H1 (cell line): ENCODE measurements at regions not wholly inside any gene's neighbourhood (a gene's known extent, or its start where the extent isn't known, plus 50 kb on each side); places are given as distances from the start of the nearest gene placed in this dataset.

ENCODE experiments used
- TF ChIP-seq, protein P1 (sequence below): fragments of 300-600 bp; sonication (generic); IDR thresholded peaks from 2 replicates; pipeline ENCODE4 v1.7.1; 2012; ENCODE audit warnings: low read length, moderate library complexity, mild to moderate bottlenecking, inconsistent platforms; ENCODE audit not compliant: insufficient replicate concordance

- TF ChIP-seq, protein P1, sequence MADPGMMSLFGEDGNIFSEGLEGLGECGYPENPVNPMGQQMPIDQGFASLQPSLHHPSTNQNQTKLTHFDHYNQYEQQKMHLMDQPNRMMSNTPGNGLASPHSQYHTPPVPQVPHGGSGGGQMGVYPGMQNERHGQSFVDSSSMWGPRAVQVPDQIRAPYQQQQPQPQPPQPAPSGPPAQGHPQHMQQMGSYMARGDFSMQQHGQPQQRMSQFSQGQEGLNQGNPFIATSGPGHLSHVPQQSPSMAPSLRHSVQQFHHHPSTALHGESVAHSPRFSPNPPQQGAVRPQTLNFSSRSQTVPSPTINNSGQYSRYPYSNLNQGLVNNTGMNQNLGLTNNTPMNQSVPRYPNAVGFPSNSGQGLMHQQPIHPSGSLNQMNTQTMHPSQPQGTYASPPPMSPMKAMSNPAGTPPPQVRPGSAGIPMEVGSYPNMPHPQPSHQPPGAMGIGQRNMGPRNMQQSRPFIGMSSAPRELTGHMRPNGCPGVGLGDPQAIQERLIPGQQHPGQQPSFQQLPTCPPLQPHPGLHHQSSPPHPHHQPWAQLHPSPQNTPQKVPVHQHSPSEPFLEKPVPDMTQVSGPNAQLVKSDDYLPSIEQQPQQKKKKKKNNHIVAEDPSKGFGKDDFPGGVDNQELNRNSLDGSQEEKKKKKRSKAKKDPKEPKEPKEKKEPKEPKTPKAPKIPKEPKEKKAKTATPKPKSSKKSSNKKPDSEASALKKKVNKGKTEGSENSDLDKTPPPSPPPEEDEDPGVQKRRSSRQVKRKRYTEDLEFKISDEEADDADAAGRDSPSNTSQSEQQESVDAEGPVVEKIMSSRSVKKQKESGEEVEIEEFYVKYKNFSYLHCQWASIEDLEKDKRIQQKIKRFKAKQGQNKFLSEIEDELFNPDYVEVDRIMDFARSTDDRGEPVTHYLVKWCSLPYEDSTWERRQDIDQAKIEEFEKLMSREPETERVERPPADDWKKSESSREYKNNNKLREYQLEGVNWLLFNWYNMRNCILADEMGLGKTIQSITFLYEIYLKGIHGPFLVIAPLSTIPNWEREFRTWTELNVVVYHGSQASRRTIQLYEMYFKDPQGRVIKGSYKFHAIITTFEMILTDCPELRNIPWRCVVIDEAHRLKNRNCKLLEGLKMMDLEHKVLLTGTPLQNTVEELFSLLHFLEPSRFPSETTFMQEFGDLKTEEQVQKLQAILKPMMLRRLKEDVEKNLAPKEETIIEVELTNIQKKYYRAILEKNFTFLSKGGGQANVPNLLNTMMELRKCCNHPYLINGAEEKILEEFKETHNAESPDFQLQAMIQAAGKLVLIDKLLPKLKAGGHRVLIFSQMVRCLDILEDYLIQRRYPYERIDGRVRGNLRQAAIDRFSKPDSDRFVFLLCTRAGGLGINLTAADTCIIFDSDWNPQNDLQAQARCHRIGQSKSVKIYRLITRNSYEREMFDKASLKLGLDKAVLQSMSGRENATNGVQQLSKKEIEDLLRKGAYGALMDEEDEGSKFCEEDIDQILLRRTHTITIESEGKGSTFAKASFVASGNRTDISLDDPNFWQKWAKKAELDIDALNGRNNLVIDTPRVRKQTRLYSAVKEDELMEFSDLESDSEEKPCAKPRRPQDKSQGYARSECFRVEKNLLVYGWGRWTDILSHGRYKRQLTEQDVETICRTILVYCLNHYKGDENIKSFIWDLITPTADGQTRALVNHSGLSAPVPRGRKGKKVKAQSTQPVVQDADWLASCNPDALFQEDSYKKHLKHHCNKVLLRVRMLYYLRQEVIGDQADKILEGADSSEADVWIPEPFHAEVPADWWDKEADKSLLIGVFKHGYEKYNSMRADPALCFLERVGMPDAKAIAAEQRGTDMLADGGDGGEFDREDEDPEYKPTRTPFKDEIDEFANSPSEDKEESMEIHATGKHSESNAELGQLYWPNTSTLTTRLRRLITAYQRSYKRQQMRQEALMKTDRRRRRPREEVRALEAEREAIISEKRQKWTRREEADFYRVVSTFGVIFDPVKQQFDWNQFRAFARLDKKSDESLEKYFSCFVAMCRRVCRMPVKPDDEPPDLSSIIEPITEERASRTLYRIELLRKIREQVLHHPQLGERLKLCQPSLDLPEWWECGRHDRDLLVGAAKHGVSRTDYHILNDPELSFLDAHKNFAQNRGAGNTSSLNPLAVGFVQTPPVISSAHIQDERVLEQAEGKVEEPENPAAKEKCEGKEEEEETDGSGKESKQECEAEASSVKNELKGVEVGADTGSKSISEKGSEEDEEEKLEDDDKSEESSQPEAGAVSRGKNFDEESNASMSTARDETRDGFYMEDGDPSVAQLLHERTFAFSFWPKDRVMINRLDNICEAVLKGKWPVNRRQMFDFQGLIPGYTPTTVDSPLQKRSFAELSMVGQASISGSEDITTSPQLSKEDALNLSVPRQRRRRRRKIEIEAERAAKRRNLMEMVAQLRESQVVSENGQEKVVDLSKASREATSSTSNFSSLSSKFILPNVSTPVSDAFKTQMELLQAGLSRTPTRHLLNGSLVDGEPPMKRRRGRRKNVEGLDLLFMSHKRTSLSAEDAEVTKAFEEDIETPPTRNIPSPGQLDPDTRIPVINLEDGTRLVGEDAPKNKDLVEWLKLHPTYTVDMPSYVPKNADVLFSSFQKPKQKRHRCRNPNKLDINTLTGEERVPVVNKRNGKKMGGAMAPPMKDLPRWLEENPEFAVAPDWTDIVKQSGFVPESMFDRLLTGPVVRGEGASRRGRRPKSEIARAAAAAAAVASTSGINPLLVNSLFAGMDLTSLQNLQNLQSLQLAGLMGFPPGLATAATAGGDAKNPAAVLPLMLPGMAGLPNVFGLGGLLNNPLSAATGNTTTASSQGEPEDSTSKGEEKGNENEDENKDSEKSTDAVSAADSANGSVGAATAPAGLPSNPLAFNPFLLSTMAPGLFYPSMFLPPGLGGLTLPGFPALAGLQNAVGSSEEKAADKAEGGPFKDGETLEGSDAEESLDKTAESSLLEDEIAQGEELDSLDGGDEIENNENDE = no peak
These were observed 97.6 kb upstream of the DEFB112 start (continued) for GRCh38 chr6:50147371-50147770.
